ENCODE measurements at regions not wholly inside any gene's neighbourhood (a gene's known extent, or its start where the extent isn't known, plus 50 kb on each side); places are given as distances from the start of the nearest gene placed in this dataset.

GRCh38 chr11:70490723-70491558 is 92.6 kb downstream of the CTTN start:
- H3F3A ChIP-seq (ENCODE audit: insufficient read depth, low read depth) = no peaks in the 10 kb centered on the region
- peaks cover 6% of the 10 kb centered on the region; the same call in 1 of the 2 replicates for H3K9me3 ChIP-seq (ENCODE audit: insufficient read depth, low read depth)
- TF ChIP-seq EZH2 (IDR thresholded peaks at IDR 0.05; ENCODE audit: low read depth) = no peak
- TF ChIP-seq, protein P1, sequence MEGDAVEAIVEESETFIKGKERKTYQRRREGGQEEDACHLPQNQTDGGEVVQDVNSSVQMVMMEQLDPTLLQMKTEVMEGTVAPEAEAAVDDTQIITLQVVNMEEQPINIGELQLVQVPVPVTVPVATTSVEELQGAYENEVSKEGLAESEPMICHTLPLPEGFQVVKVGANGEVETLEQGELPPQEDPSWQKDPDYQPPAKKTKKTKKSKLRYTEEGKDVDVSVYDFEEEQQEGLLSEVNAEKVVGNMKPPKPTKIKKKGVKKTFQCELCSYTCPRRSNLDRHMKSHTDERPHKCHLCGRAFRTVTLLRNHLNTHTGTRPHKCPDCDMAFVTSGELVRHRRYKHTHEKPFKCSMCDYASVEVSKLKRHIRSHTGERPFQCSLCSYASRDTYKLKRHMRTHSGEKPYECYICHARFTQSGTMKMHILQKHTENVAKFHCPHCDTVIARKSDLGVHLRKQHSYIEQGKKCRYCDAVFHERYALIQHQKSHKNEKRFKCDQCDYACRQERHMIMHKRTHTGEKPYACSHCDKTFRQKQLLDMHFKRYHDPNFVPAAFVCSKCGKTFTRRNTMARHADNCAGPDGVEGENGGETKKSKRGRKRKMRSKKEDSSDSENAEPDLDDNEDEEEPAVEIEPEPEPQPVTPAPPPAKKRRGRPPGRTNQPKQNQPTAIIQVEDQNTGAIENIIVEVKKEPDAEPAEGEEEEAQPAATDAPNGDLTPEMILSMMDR (conservative IDR thresholded peaks at IDR 0.05) = no peak
- no peak overlapping the region for H2AFZ ChIP-seq
- no peak for DNase-seq
- ChIA-PET POLR2A (ENCODE audit: unreplicated experiment) (no interaction called here), CTCF (no interaction called here)
- H3K27ac ChIP-seq = no peak overlapping the region
- H3K36me3 ChIP-seq (ENCODE audit: low read depth) = no peaks in the 10 kb centered on the region
- H3K9me2 ChIP-seq (ENCODE audit: insufficient read depth) = no peaks in the 10 kb centered on the region
- H3K4me2 ChIP-seq = no peak overlapping the region
- H3K4me3 ChIP-seq = no peak overlapping the region
- H3K27me3 ChIP-seq (ENCODE audit: insufficient read depth, low read depth) = no peaks in the 10 kb centered on the region
- intact Hi-C loops (cut with micrococcal nuclease; ENCODE audit: unreplicated experiment) = no loop called here
- H3K4me1 ChIP-seq (replicated peaks; ENCODE audit: insufficient read depth) = no peaks in the 10 kb centered on the region
- no peaks in the 10 kb centered on the region for H4K20me1 ChIP-seq (ENCODE audit: insufficient read depth)
- no peaks in the 10 kb centered on the region for H3K79me2 ChIP-seq (ENCODE audit: low read depth)
- BruUV-seq (replicated peaks) = no TSS peak

DNA sequence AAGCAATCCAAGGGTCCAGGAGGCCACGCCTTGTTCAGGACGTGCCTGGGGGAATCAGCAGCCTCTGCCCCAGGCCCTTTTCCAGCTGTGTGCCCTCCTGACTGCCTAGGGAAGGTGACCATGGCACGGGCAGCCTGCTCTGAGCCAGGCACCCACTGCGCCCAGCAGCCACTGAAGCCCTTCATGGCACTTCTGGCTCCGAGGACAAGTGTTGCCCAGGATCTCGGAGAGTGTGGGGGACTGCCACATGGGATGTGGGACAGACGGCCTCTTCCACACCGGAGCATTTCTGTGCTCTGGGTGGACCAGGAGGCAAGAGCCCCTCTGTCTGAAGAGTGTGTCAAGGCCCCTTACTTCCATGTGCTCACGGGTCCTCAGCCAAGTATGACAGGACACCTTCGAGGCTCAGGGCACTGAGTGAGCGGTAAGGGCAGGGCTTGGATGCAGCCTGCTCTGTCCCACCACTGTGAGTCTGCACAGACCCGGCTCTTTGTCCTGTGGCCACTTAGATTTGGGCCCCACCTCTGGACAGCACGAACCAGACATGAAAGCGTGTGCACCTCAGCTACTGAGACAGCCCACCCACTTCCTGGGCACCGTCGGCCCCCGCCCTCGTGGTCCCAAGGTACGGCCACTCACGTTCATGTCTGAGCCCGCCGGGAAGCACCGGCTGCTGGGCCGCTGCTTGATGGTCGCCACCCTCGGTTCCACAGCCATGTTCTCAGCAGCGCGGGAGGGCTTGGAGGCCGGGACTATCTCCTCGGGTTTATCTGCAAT is 93.6 kb downstream of the CTTN start:
- Histone ChIP-seq H3K4me1 (replicated peaks; ENCODE audit: insufficient read depth) (no peaks in the 10 kb centered on the region), H3F3A (ENCODE audit: insufficient read depth, low read depth) (no peaks in the 10 kb centered on the region), H3K36me3 (ENCODE audit: low read depth) (no peaks in the 10 kb centered on the region), H3K9me3 (ENCODE audit: insufficient read depth, low read depth) (peaks cover 6% of the 10 kb centered on the region; the same call in 1 of the 2 replicates), H3K4me3 (no peak overlapping the region), H3K9me2 (ENCODE audit: insufficient read depth) (no peaks in the 10 kb centered on the region), H3K27ac (no peak overlapping the region), H3K4me2 (no peak overlapping the region), H2AFZ (no peak overlapping the region), H3K27me3 (ENCODE audit: insufficient read depth, low read depth) (no peaks in the 10 kb centered on the region), H3K79me2 (ENCODE audit: low read depth) (no peaks in the 10 kb centered on the region), H4K20me1 (ENCODE audit: insufficient read depth) (no peaks in the 10 kb centered on the region)
- ChIA-PET CTCF (no interaction called here), POLR2A (ENCODE audit: unreplicated experiment) (no interaction called here)
- BruUV-seq (replicated peaks) = no TSS peak
- DNase-seq = no peak
- TF ChIP-seq EZH2 (IDR thresholded peaks at IDR 0.05; ENCODE audit: low read depth) = no peak
- TF ChIP-seq, protein P1 (conservative IDR thresholded peaks at IDR 0.05) = no peak
- intact Hi-C loops (cut with micrococcal nuclease; ENCODE audit: unreplicated experiment) = no loop called here

GRCh38 chr11:70493089-70493474 is 94.8 kb downstream of the CTTN start:
- TF ChIP-seq EZH2 (IDR thresholded peaks at IDR 0.05; ENCODE audit: low read depth) = no peak
- TF ChIP-seq, protein P1 (conservative IDR thresholded peaks at IDR 0.05) = no peak
- no peaks in the 10 kb centered on the region for H3K79me2 ChIP-seq (ENCODE audit: low read depth)
- no peaks in the 10 kb centered on the region for H3K27me3 ChIP-seq (ENCODE audit: insufficient read depth, low read depth)
- H3K9me3 ChIP-seq (ENCODE audit: insufficient read depth, low read depth) = peaks cover 6% of the 10 kb centered on the region; the same call in 1 of the 2 replicates
- CTCF ChIA-PET = interaction anchor here (0.7 to 1.4 kb wide), 3 partner anchors 11 to 250 kb away, joined by 4 to 9 read pairs (median 8); no protein-coding TSS in a partner anchor
- H3K4me1 ChIP-seq (replicated peaks; ENCODE audit: insufficient read depth) = no peaks in the 10 kb centered on the region
- H3F3A ChIP-seq (ENCODE audit: insufficient read depth, low read depth) = no peaks in the 10 kb centered on the region
- H2AFZ ChIP-seq = no peak overlapping the region
- no peak for DNase-seq
- H3K4me3 ChIP-seq = no peak overlapping the region
- no peaks in the 10 kb centered on the region for H4K20me1 ChIP-seq (ENCODE audit: insufficient read depth)
- H3K9me2 ChIP-seq (ENCODE audit: insufficient read depth) = no peaks in the 10 kb centered on the region
- no TSS peak for BruUV-seq (replicated peaks)
- no peak overlapping the region for H3K4me2 ChIP-seq
- POLR2A ChIA-PET (ENCODE audit: unreplicated experiment) = no interaction called here
- H3K36me3 ChIP-seq (ENCODE audit: low read depth) = no peaks in the 10 kb centered on the region
- H3K27ac ChIP-seq = no peak overlapping the region
- intact Hi-C loops (cut with micrococcal nuclease; ENCODE audit: unreplicated experiment) = no loop called here
